NAMALWA (cell line): ENCODE measurements at regions not wholly inside any gene's neighbourhood (a gene's known extent, or its start where the extent isn't known, plus 50 kb on each side); places are given as distances from the start of the nearest gene placed in this dataset.

Source experiments
- DNase-seq: peaks from one replicate; pipeline ENCODE4 v3.0.0-alpha.2; 2015; ENCODE audit warnings: low spot score

GRCh38 chr17:73984941-73985340 is 218.5 kb upstream of the RPL38 start:
- peak; percentile 6 for DNase-seq

DNA sequence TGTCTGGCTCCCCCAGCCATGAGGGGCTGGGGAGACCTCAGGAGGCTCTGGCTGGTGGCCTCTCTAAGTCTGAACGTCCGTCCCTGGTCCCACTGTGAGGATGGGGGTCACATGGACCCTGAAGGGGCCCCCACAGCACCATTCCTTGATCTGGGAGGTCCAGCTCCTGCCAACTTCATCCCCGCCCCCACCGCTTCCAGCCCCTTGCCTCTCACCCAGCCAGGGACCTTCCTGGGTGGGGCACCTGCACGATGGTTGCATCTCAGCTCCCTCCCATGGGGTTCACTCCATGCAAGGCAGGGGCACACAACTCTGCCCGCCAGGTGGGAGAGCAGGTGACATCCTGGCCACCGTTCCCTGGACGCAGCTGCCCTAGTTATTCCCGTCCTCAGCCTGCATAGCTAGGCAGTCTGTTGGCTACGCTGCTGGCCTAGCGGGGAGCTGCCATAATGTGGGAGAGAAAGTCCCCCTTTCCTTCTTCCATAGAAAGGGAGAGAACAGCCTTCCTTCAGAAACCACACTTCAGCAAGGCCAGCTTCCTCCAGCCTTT is 217.9 kb upstream of the RPL38 start:
- DNase-seq: no peak

- no peak for DNase-seq
These were observed 216.8 kb upstream of the RPL38 start for GRCh38 chr17:73986641-73987177.

GRCh38 chr17:73987395-73987794 is 216.1 kb upstream of the RPL38 start:
- DNase-seq: no peak

GRCh38 chr17:73987845-73988509 is 215.5 kb upstream of the RPL38 start:
- no peak for DNase-seq

DNA sequence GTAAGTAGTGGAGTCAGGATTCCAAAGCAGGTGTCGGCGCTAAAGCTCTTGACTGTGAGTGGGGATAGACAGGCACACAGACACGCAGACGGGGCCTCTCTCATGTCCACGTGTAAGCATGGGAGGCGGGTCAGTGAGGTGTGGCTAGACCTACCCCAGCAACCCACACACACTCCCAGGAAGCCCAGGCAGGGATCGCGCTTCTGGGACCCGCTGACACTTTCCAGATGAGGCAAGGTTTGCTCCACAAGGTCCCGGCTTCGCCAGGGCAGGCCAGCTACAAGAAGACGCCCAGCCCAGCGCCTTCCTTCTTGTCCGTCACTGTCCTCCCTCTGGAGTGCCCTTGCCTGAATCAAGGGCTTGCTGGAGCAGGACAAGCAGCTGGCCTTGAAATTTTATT is 213.8 kb upstream of the RPL38 start:
- no peak for DNase-seq

GRCh38 chr17:73990290-73990689 is 213.2 kb upstream of the RPL38 start:
- DNase-seq: no peak

DNA sequence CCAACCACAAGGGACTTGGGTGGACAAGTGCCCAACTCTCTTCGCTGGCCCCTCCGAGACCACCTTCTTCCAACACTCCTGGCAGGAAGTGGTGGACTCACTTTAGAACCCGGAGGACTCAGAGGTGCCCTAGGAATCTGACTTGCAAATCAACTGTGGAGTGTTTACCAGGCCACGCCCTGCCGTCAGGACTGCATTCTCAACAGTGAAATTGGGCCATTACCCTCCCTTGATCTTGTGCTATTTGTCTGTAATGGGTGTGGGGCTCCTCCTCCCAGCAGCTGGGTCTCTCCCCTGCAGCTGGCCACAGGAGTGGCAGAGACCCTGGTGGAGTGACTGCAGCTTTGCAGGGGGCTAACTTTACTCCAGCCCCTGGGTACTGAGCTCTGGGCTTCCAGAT is 212.2 kb upstream of the RPL38 start:
- DNase-seq: no peak

GRCh38 chr17:73994946-73995345 is 208.5 kb upstream of the RPL38 start:
- DNase-seq: no peak

GRCh38 chr17:73997059-73997458 is 206.4 kb upstream of the RPL38 start:
- DNase-seq: no peak

DNA sequence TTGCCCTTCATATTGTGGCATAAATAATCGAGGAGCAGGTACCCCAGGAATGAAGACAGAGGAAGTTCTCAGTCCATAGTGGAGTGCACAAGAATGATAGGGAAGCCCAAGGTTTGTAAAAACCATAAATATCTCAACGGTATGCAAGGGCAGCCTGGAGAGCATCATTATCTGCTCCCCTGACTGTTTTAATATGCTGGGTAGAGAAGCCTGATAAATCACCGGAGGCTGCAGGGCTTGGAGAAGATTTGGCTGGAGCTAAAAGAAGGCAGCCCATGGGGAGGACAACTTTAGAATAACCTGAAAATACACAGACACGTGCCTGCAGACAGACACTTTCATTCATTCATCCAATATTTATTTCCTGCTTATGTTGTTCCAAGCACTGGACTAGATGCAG is 205.2 kb upstream of the RPL38 start:
- peak; percentile 4 for DNase-seq

GRCh38 chr17:73998653-73999645 is 204.5 kb upstream of the RPL38 start:
- peak; percentile 62 for DNase-seq

- DNase-seq: no peak
These were observed 202.3 kb upstream of the RPL38 start for GRCh38 chr17:74001145-74001544.

DNA sequence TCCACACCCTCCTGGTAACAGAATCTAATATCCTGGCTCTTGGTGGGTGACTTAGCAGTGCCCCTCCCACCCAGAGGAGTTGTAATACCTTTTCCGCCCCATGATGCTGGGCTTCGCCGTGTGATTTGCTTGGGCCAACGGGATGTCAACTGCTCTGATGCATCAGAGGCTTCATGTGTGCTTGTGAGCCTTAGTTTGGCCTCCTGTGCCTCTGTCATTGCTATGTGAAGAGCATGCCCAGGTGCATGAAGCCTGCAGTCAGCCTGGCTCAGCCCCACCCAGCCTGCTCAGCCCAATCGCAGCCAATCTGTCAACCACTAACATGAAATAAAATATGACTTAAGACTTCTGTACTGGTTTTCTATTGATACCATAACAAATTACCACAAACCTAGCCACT is 201.2 kb upstream of the RPL38 start:
- no peak for DNase-seq

GRCh38 chr17:74004056-74004455 is 199.4 kb upstream of the RPL38 start:
- DNase-seq: no peak

DNA sequence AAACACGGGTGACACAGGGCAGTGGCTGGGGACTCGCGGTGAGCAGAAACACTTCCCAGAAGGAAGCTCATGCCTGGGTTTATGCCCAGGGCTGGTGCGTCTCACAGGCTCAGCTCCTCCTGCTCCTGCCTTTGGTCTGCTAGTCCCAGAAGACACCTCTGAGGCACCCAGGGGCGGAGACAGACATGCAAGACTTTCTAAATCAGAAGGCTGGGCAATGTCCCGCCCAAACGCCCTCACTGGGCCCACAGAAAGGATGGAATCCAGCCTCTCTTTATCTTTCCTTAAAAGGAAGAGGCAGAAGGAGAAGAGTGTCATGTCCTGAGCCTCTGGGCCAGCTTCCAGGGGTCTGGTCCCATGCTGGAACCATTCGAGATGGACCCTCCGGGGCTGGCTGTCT is 197.7 kb upstream of the RPL38 start:
- DNase-seq: no peak

DNA sequence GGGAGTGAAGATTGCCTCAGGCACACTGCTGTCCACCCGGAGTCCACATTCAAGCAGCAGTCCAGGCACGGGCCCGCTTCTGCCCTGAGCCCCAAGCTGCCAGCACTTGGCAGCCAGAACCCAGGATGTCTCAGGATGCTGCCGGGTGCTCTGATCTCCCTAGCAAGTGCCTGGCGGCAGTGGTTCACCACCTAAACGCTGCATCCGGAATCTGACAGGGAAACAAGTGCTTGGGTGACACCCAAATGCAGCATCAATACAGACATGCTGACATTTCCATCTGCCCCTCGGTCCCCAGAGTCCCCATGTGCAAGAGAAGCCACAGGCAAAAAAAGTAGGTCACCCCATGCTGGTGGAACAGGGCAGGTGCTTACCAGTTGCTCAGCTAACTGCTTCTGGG is 197.1 kb upstream of the RPL38 start:
- DNase-seq: no peak

DNA sequence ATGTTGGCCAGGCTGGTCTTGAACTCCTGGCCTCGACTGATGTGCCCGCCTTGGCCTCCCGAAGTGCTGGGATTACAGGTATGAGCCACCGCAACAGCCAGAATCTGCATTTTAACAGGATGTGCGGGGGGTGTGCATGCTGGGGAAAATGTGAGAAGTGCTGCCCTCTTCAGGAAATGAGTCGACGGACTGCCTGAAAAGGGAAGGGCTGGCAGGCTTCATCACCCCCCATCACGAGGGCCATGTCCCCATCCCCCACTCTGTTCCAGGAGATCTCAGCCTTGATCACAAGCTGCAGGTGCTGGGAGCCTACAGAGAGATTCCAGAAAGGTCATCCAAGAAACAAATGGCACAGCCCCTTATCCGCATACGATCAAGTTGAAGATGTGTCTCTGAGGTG is 195.3 kb upstream of the RPL38 start:
- peak; percentile 42 for DNase-seq

- DNase-seq: no peak
These were observed 194.3 kb upstream of the RPL38 start for GRCh38 chr17:74009056-74009625.

- DNase-seq: no peak
These were observed 192.6 kb upstream of the RPL38 start for GRCh38 chr17:74010903-74011302.

DNA sequence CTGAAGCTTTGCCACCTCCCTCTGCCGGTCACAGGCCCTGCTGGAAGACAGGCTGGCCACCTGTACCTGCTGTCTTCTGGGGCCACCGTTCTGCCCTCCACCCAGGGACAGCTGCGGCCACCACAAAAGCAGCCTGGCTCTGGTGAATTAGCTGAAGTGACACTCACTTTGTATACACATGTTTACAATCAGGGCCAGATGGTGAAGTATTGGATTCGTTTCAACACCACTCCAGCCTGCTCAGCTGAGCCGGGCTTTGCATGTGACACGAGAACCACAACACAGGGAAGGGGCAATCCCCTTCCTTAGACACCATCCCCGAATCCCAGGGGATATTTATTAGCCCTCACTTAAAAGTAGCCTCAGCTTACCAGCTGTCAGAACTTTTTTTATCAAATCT is 191.5 kb upstream of the RPL38 start:
- no peak for DNase-seq

DNA sequence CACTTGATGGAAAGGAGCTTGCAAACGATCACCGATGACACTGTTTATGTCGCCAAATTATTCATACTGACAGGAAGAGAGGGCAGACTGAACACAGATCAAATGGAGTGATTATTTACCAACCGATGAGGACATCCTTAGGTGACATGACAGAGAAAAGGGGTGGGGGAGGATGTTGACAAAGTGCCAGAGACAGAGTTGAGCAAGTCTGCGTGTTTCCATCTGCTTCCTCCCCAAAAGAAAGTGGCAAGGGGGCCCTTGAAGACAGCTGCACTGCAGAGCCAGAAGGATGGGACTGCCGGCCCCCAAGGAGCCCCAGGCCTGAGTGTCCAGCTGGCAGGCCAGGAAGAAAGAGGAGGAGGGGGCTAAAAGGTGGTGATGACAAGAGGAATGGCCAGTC is 191.0 kb upstream of the RPL38 start:
- DNase-seq: no peak
